ENCODE measurements at regions not wholly inside any gene's neighbourhood (a gene's known extent, or its start where the extent isn't known, plus 50 kb on each side); places are given as distances from the start of the nearest gene placed in this dataset.

- intact Hi-C loops (cut with DNase I), result no loop called here
- TF ChIP-seq POLR2A (IDR thresholded peaks at IDR 0.05) (no peak), CTCF (IDR thresholded peaks at IDR 0.05) (no peak)
- Histone ChIP-seq H3K36me3 (no peaks in the 10 kb centered on the region), H3K4me3 (no peak overlapping the region), H3K4me1 (no peaks in the 10 kb centered on the region), H3K9me3 (no peaks in the 10 kb centered on the region), H3K27me3 (peaks cover 0 to 4% (median 0%) of the 10 kb centered on the region in 9 donors), H3K27ac (no peak overlapping the region)
- no peak for ATAC-seq
- DNase-seq, result no peak
Measured at GRCh38 chr2:167856190-167856589, 391.2 kb downstream of the STK39 start.

- no peaks in the 10 kb centered on the region for H3K4me1 ChIP-seq
- peaks cover 0 to 4% (median 0%) of the 10 kb centered on the region in 9 donors for H3K27me3 ChIP-seq
- no peaks in the 10 kb centered on the region for H3K9me3 ChIP-seq
- 80 to 88% (median 86%) methylated on average over 2 of the region's 2 CpGs for WGBS, 4 donors
- ATAC-seq (no peak), DNase-seq (no peak)
- TF ChIP-seq CTCF (IDR thresholded peaks at IDR 0.05), result no peak
- no peak for TF ChIP-seq POLR2A (IDR thresholded peaks at IDR 0.05)
- intact Hi-C loops (cut with DNase I), result no loop called here
- no peaks in the 10 kb centered on the region for H3K36me3 ChIP-seq
- no peak overlapping the region for H3K27ac ChIP-seq
- H3K4me3 ChIP-seq, result no peak overlapping the region
Measured at GRCh38 chr2:167855211-167855610, 392.2 kb downstream of the STK39 start.

- no peaks in the 10 kb centered on the region for H3K4me1 ChIP-seq
- ATAC-seq (no peak), DNase-seq (no peak)
- peaks cover 0 to 6% (median 0%) of the 10 kb centered on the region in 12 donors for H3K9me3 ChIP-seq
- no peaks in the 10 kb centered on the region for H3K36me3 ChIP-seq
- intact Hi-C loops (cut with DNase I), result no loop called here
- peaks cover 0 to 4% (median 0%) of the 10 kb centered on the region in 9 donors for H3K27me3 ChIP-seq
- TF ChIP-seq CTCF (IDR thresholded peaks at IDR 0.05), result no peak
- no peak for TF ChIP-seq POLR2A (IDR thresholded peaks at IDR 0.05)
- no peak overlapping the region for H3K27ac ChIP-seq
- H3K4me3 ChIP-seq, result no peak overlapping the region
- 66 to 71% (median 71%) methylated on average over 1 of the region's 1 CpG for WGBS, 4 donors
Measured at GRCh38 chr2:167853717-167854116, 393.7 kb downstream of the STK39 start.

GRCh38 chr2:167851876-167852275, 395.5 kb downstream of the STK39 start:
- intact Hi-C loops (cut with DNase I), result no loop called here
- ATAC-seq, result no peak
- no peak for DNase-seq
- TF ChIP-seq POLR2A (IDR thresholded peaks at IDR 0.05), result no peak
- TF ChIP-seq CTCF (IDR thresholded peaks at IDR 0.05), result no peak
- no peak overlapping the region for H3K27ac ChIP-seq
- H3K9me3 ChIP-seq, result peaks cover 0 to 13% (median 0%) of the 10 kb centered on the region in 12 donors
- 10 to 30% (median 17%) methylated on average over 1 of the region's 1 CpG for WGBS, 4 donors
- no peak overlapping the region for H3K4me3 ChIP-seq
- peaks cover 0 to 4% (median 0%) of the 10 kb centered on the region in 9 donors for H3K27me3 ChIP-seq
- no peaks in the 10 kb centered on the region for H3K36me3 ChIP-seq
- no peaks in the 10 kb centered on the region for H3K4me1 ChIP-seq
